IPS-NIHi7 (cell line): ENCODE measurements at regions not wholly inside any gene's neighbourhood (a gene's known extent, or its start where the extent isn't known, plus 50 kb on each side); places are given as distances from the start of the nearest gene placed in this dataset.

Source experiments
- DNase-seq: peaks from one replicate; pipeline ENCODE4 v3.0.0; 2012; ENCODE audit warnings: mixed read lengths; ENCODE audit errors: extremely low spot score

DNA sequence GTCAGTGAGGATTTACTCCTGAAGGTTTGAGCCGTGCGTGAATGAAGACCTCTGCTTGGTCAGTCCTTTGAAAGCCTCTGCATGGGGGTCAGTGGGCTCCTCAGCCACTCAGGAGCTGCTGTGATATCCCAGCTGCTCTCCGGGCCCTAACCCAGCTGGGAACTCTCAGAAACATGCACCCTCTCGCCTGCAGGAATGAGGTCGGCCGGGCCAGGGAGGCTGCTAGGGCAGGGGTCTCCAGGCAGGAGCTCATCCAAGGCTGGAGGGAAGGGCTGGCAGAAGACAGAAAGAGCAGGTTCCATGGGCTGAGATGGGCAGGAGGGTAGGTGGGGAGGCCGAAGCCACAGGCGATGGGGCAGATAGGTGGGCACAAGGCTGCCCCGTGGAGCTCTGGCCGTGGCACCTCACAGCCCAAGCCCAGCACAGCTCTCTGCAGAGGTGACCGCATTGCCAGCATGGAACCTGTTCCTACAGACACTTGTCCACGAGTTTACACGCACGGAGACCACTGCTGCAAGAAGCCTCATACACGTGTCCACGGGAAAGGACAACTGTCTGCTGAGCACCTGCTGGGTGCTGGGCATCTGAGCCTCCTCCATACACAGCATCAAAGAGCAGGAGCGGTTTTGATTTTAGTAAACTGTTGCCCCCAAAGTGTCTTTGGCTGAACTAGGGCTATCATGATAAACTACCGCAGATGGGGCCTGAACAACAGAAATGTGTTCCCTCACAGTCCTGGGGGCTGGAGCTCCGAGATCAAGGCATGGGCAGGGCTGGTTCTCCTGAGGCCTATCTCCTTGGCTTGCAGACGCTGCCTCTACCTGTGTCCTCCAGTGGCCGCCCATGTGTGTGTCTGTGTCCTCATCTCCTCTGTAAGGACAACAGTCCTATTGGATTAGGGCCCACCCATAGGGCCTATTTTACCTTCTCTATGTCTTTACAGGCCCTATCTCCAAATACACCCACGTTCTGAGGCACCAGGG is 85.2 kb upstream of the ADAMTS2 start:
- DNase-seq = no peak

DNA sequence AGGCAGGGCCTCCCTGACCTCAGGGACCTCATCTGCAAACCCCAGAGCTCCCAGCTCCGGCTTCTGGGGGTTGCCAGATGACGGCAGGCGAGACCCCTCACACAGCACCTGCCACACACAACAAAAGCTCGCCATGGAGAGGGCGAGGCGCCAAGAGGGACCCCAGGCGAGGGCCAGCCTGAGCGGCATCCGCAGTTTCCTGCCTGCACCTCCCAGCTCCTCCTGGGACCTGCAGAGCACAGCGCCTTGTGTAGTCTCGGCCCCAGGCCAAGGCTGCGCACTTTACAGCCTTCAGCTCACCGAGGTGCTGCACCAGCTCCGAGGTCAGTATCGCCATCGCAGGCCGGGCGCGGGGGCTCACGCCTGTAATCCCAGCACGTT is 82.4 kb upstream of the ADAMTS2 start:
- DNase-seq = no peak

DNA sequence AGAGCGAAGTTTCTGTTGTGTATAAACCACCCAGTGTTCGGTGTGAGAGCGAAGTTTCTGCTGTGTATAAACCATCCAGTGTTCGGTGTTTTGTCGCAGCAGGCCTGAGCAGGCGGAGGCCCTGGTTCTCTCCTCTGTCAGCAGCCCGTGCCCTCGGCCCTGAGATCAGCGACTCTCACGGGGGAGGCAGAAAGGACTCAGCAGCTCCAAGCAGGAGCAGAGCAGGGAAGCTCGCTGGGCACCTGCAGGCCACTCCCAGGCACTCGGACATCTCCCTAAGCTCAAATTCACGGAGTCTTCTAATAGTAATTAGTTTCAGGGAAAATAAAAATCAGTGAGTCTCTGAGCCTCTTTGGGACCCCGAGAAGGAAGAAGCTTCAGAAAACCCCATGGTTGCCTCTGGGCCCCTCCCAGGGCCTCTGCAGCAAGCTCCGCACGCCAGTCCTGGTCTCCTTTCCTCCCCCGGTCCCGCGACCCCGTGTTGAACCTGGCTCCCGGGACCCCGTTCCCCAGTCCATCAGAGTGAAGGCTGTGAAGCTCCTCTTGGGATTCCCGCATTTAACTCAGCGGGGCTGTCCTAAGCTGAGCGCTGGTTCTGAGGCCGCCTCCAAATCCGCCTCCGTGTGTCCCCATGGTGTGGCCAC is 81.9 kb upstream of the ADAMTS2 start:
- DNase-seq = no peak

DNA sequence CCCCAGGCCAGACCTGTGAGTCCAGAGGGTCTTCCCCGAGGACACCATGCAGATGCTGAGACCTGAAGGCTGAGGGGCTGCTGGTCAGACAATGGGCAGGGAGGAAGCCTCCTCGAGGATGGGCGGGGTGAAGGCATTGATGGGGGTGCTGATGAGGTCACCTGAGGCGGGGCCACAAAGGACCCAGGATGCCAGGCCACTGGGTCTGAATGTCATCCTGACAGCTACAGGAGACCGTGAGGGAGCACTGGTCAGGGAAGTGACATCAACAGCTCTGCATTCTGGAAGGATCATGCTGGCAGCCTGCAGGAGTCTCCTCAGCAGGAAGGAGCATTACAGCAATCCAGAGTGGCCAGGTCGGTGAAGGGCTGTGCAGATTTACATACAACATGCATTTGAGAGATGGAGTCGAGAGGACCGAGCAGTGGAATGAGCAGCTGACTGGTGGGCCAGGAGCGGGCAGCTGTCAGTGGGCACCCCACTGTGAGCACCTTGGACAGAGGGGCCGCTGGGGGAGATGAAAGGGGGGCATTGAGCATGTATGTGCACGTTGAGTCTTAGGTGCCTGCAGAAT is 77.7 kb upstream of the ADAMTS2 start:
- no peak for DNase-seq

DNA sequence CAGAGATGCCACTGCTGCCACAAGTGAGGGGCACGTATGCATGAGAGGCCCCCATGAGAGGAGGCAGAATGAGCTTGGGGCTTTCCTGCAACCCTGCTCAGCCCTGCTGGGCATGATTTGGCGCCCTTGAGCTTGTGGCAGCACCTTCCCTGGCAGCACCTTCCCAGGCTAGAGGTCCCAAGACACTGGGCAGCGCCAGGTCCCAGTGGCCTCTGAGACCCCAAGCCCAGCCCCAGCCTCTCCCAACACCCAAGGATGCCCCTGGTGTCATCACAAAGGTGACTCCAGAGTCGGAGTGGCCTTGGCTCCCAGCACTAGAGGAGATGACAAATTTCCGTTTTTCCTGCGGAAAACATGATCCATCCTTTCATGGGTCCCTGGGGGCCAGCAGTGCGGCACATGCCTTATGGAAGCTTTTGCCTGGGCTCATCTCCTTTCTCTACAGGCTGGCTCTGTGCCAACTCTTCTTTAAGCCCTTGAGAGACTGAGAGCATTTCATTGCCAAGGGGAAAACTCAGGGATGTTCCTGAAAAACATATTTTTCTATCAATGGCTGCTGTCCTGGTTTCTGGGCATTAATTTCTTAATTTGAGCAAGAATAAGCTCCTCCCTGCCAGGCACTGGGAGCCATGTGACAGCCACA is 77.1 kb upstream of the ADAMTS2 start:
- DNase-seq = no peak

DNA sequence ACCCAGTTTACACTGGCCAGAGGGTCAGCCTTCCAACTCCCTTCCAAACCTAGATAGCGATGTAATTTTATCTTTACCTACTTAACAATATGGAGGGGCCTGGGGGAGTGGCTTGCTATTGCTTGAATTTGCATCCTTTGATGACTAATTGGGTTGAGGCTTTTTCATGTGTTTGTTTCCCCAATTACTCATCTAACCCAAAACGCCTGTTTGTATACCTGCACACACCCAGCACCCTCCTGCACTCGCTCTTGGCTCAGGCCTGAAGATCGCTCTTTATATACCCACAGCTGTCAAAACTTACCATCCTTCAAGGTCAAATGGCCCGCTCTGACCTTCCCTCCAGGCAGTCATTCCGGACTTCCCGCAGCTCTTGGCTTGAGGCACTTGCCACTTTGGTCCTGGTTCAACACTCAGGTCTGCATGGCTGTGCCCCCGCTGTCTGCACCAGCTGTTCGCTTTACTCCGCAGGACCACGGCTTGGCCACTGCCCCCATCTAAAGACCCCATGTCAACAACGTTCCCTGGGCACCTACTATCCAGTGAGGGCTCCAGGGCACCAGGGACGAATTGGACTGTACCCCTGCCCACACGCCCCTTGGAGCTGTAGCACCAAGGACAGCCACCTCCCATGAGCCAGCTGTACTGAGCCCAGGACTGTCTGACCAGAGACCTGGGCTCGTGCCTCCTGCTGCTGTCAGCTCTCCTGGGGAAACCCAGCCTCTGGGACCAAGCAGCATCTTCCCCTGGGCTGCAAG is 76.1 kb upstream of the ADAMTS2 start:
- no peak for DNase-seq

GRCh38 chr5:179420476-179420875 is 75.2 kb upstream of the ADAMTS2 start:
- no peak for DNase-seq

DNA sequence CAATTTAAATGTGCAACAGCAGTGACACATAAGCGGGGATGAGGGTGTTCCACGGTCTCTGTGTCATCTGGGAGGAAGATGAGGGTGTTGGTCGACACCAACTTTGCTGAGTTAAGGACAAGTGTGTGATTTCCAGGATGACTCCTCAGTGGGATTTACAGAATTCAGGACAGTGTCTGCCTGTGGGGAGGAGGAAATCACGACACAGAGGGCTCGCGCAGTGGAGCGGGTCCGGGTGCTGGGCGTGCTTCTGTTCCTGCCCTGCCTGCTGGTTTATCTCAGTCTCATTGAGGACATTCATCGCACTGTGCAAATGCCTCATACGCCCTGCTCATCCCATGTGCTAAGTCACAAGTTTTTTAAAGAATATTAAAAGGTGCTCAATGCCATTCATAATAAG is 73.7 kb upstream of the ADAMTS2 start:
- no peak for DNase-seq

DNA sequence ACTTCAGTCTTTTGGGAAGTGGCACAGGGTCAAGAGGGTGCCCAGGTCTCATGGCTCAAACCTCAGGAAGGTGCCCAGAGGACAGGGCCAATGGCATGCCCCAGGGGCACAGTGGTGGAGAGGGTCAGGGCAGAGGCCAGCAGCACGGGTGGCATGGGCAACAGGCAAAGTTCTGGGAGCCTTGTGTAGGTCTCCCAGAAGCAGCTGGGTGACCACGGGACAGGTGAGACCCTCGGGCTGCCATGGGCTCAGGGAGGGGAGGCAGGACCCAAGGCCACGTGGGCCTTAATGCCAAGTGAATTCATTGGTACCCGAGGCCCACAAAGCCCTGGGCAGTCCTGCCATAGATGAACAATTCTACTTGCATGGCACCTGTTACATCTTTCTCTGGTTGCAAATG is 72.4 kb upstream of the ADAMTS2 start:
- no peak for DNase-seq

DNA sequence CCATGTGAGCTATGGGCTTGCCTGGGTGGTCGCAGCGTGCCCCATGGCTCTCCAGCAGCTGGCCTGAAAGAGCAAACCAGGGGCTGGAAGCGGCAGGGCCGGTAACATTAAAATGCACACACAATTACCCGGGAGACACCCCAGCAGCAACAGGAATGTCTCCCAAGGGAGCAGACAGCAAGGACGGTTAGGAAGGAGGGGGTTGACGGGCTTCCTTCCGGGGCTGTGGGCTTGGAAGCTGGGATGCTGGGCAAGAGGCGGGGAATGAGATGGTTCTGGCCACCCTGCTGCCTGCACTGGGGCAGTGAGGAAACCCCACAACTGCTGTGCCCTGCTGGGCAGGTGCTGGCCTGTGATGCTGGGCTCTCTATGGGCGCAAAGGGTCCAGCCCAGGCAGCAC is 71.8 kb upstream of the ADAMTS2 start:
- no peak for DNase-seq

GRCh38 chr5:179416114-179416822 is 71.0 kb upstream of the ADAMTS2 start:
- no peak for DNase-seq

GRCh38 chr5:179415291-179416060 is 70.2 kb upstream of the ADAMTS2 start:
- no peak for DNase-seq

DNA sequence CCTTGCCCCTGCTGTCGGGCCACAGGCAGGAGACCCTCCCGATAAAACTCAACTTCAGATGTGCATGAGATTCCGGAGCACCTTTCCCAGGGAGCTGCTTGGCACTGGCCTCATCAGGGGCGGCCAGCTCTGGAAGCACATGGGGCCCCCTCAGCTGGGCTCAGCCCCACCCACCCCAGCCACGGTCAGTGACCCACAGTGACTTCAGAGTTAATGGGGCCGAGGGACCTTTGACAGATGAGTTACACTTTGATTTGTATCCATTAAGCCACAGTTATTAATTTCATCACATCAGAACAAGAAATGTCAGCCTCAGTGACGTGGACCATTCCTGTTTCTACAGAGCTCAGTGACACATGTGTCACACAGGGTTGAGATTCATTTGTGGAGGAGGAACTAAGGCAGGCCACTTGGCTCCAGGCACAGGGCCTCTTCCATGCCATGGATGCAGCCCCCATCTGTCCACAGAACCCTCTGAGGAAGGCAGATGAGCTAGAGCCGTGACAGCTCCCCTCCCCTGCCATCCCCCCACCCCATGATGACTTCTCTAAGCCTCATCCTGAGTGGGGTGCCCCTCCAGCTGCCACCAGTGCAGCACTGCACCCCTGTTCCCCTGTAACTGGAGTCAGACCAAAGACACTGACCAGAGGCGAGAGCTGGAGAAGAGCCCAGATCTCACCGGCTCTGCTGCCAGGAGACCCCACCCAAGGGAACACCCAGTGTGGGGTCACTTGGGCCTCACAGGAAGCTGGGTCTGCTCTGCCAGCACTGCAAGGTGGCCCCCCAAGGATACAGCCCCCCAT is 69.4 kb upstream of the ADAMTS2 start:
- DNase-seq = no peak

DNA sequence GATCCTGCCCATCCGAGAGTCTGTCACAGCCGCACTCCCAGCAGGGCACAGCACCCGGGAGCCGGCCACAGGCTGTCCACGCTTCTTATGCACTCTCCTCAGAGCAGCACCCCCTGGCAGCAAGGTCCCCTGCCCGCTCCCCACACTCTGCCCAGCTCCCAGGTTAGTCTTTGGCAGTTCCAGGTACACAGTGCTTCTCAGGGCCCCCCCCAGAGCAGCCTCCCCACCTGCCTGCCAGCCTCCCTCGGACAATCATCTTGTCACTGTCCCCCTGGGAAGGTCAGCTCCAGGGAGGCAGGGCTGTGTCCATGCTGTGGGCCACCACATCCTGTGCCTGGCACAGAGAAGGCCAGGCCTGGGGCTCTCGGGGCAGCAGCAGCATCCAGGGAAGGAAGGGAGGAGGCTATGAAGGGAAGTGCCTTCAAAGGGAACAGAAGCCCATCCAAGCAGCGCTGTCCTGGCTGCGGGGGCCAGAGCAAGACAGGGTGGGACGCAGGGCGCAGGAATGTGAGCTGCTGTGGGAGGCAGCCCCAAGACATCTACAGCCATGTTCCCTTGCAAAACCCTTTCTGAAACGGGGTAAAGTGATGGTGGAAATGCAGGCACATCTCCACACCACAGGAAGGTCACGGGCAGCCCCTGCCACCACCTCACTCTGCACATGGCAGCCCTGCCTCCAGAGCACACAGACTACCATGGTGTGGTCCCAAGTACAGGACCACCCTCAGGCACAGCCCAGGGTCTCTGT is 68.6 kb upstream of the ADAMTS2 start:
- DNase-seq = no peak

GRCh38 chr5:179413086-179413690 is 67.9 kb upstream of the ADAMTS2 start:
- DNase-seq = no peak

GRCh38 chr5:179411161-179411841 is 66.0 kb upstream of the ADAMTS2 start:
- DNase-seq = no peak

DNA sequence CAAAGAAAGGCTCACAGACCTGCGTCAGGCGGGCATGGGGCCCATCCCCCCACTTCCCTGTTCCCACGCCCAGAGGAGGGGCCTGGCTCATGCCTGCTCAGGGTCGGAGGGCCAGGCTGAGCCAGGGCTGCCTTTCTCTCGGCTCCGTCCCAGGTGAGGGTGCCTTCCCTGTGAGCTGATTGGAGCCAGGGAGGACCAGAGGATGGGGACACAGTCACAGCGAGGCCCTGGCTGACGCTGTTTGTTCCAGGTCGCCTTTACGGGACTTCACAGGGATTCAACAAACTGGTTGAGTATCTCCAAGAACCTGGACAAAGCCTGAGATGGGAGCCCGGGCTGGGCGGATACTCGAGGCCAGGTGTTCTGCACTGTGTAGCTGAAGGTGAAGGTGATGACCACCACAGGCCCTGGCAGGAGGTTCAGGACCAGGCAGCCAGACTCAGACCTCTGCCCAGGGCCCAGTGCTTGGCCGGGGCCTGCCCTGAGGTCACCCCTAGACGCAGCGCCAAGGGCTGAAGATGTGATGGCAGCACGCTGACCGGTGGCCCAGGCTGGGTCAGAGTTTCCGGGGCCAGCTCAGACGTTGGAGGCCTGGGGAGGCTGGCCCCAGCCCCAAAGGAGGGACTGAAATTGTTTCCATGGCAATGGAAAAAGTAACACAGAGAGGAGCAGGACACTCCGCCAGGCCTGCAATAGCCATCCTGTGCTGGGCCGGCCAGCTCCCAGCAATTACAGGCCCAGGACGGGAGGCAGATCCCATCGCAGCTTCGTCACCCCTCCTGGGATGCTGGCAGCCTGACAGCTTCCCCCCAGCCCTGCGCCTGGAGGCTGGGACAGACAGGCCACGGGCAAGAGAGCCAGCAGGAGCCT is 65.3 kb upstream of the ADAMTS2 start:
- DNase-seq = peak; percentile 18
